ENCODE measurements at regions not wholly inside any gene's neighbourhood (a gene's known extent, or its start where the extent isn't known, plus 50 kb on each side); places are given as distances from the start of the nearest gene placed in this dataset.

- no peak overlapping the region for H3K4me3 ChIP-seq (ENCODE audit: low read depth, low read length)
- DNase-seq (ENCODE audit: low read depth) = no peak
- TF ChIP-seq CTCF (IDR thresholded peaks at IDR 0.05; ENCODE audit: insufficient read depth, low read depth, low read length, missing control alignments) = no peak
Measured at GRCh38 chr2:120969613-120970355, 234.1 kb downstream of the GLI2 start.

GRCh38 chr2:120971866-120972265 lies 236.2 kb downstream of the GLI2 start:
- no peak for TF ChIP-seq CTCF (IDR thresholded peaks at IDR 0.05; ENCODE audit: insufficient read depth, low read depth, low read length, missing control alignments)
- H3K4me3 ChIP-seq (ENCODE audit: low read depth, low read length) = no peak overlapping the region
- no peak for DNase-seq (ENCODE audit: low read depth)

GRCh38 chr2:120972286-120972685 lies 236.6 kb downstream of the GLI2 start:
- no peak for TF ChIP-seq CTCF (IDR thresholded peaks at IDR 0.05; ENCODE audit: insufficient read depth, low read depth, low read length, missing control alignments)
- no peak overlapping the region for H3K4me3 ChIP-seq (ENCODE audit: low read depth, low read length)
- DNase-seq (ENCODE audit: low read depth) = no peak

GRCh38 chr2:120973196-120973595 lies 237.5 kb downstream of the GLI2 start:
- no peak overlapping the region for H3K4me3 ChIP-seq (ENCODE audit: low read depth, low read length)
- no peak for TF ChIP-seq CTCF (IDR thresholded peaks at IDR 0.05; ENCODE audit: insufficient read depth, low read depth, low read length, missing control alignments)
- no peak for DNase-seq (ENCODE audit: low read depth)

GRCh38 chr2:120974950-120975349 lies 239.3 kb downstream of the GLI2 start:
- DNase-seq (ENCODE audit: low read depth) = no peak
- TF ChIP-seq CTCF (IDR thresholded peaks at IDR 0.05; ENCODE audit: insufficient read depth, low read depth, low read length, missing control alignments) = no peak
- H3K4me3 ChIP-seq (ENCODE audit: low read depth, low read length) = no peak overlapping the region

- DNase-seq (ENCODE audit: low read depth) = no peak
- H3K4me3 ChIP-seq (ENCODE audit: low read depth, low read length) = no peak overlapping the region
- TF ChIP-seq CTCF (IDR thresholded peaks at IDR 0.05; ENCODE audit: insufficient read depth, low read depth, low read length, missing control alignments) = no peak
Measured at GRCh38 chr2:120976501-120977307, 241.0 kb downstream of the GLI2 start.
